ENCODE measurements at regions not wholly inside any gene's neighbourhood (a gene's known extent, or its start where the extent isn't known, plus 50 kb on each side); places are given as distances from the start of the nearest gene placed in this dataset.

GRCh38 chr2:235302263-235302662 lies 191.6 kb upstream of the AGAP1 start:
- Histone ChIP-seq H2AFZ (ENCODE audit: low read length) (no peak overlapping the region), H3K9ac (ENCODE audit: low read length) (no peak overlapping the region), H4K20me1 (ENCODE audit: insufficient read depth, low read length) (no peaks in the 10 kb centered on the region), H3K4me2 (ENCODE audit: low read depth, low read length) (no peak overlapping the region), H3K79me2 (ENCODE audit: low read length) (no peaks in the 10 kb centered on the region), H3K9me3 (replicated peaks; ENCODE audit: insufficient read depth, low read length) (no peaks in the 10 kb centered on the region), H3K27ac (ENCODE audit: low read length) (no peak overlapping the region), H3K36me3 (replicated peaks; ENCODE audit: insufficient read depth, low read length) (no peaks in the 10 kb centered on the region), H3K9me2 (replicated peaks; ENCODE audit: insufficient read depth, low read length) (no peaks in the 10 kb centered on the region), H3K27me3 (replicated peaks; ENCODE audit: insufficient read depth, low read length) (no peaks in the 10 kb centered on the region), H3F3A (ENCODE audit: insufficient read depth, low read length) (no peaks in the 10 kb centered on the region), H3K4me1 (ENCODE audit: low read length) (peaks cover 17% of the 10 kb centered on the region), H3K4me3 (ENCODE audit: low read length) (no peak overlapping the region)
- no peak for DNase-seq
- TF ChIP-seq EZH2 (optimal IDR thresholded peaks at IDR 0.05; ENCODE audit: low read depth, low read length) (no peak), EZH2phosphoT487 (IDR thresholded peaks at IDR 0.05; ENCODE audit: low read length) (no peak)
- TF ChIP-seq, protein P1, sequence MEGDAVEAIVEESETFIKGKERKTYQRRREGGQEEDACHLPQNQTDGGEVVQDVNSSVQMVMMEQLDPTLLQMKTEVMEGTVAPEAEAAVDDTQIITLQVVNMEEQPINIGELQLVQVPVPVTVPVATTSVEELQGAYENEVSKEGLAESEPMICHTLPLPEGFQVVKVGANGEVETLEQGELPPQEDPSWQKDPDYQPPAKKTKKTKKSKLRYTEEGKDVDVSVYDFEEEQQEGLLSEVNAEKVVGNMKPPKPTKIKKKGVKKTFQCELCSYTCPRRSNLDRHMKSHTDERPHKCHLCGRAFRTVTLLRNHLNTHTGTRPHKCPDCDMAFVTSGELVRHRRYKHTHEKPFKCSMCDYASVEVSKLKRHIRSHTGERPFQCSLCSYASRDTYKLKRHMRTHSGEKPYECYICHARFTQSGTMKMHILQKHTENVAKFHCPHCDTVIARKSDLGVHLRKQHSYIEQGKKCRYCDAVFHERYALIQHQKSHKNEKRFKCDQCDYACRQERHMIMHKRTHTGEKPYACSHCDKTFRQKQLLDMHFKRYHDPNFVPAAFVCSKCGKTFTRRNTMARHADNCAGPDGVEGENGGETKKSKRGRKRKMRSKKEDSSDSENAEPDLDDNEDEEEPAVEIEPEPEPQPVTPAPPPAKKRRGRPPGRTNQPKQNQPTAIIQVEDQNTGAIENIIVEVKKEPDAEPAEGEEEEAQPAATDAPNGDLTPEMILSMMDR (IDR thresholded peaks at IDR 0.05; ENCODE audit: low read length) = no peak

DNA sequence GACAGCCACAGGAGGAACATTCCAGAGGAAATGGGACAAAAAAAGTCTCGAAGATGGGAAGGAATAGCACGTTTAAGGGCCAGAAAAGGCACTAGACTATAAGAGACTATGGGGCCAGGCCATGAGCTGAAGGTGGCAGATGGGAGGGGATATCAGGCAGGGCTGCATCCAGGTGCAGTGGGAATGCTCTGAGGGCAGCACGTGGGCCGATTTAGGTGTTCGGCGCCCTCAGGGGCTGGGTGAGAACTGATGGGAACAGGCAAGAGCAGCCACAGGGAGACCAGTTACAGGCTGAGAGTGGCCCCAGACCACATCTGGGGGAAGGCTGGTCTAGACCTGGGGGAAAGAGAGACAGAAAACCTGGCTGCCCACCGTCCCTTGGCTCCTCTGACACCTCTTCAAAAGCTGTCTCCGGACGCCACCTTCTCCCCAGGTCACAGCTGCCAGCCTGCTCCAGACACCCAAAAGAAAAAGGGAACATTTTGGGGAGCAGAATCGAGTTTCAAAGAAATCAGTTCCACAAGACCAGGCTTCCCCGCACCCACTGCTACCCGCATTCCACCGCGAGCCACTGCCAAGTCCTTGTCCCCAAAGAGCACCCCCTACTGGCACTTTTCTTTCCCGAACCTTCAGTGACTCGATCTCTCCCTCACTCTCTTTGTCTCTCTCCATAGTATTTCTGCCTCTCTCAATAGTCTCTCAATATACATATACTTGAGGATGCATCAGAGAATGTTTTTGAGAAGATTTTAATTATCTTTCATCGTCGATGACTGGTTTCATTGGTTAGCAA lies 190.1 kb upstream of the AGAP1 start:
- H3K9me2 ChIP-seq (replicated peaks; ENCODE audit: insufficient read depth, low read length) = no peaks in the 10 kb centered on the region
- no peaks in the 10 kb centered on the region for H4K20me1 ChIP-seq (ENCODE audit: insufficient read depth, low read length)
- no peaks in the 10 kb centered on the region for H3K79me2 ChIP-seq (ENCODE audit: low read length)
- H3K36me3 ChIP-seq (replicated peaks; ENCODE audit: insufficient read depth, low read length) = no peaks in the 10 kb centered on the region
- H3F3A ChIP-seq (ENCODE audit: insufficient read depth, low read length) = no peaks in the 10 kb centered on the region
- no peak overlapping the region for H3K4me2 ChIP-seq (ENCODE audit: low read depth, low read length)
- TF ChIP-seq, protein P1 (IDR thresholded peaks at IDR 0.05; ENCODE audit: low read length) = no peak
- TF ChIP-seq EZH2phosphoT487 (IDR thresholded peaks at IDR 0.05; ENCODE audit: low read length) = no peak
- TF ChIP-seq EZH2 (optimal IDR thresholded peaks at IDR 0.05; ENCODE audit: low read depth, low read length) = no peak
- H3K9ac ChIP-seq (ENCODE audit: low read length) = no peak overlapping the region
- H3K4me1 ChIP-seq (ENCODE audit: low read length) = 0 out of 2 replicates have a peak, but pooled peaks cover 6% of the 10 kb centered on the region
- no peak overlapping the region for H2AFZ ChIP-seq (ENCODE audit: low read length)
- no peaks in the 10 kb centered on the region for H3K9me3 ChIP-seq (replicated peaks; ENCODE audit: insufficient read depth, low read length)
- H3K4me3 ChIP-seq (ENCODE audit: low read length) = no peak overlapping the region
- no peaks in the 10 kb centered on the region for H3K27me3 ChIP-seq (replicated peaks; ENCODE audit: insufficient read depth, low read length)
- no peak for DNase-seq
- no peak overlapping the region for H3K27ac ChIP-seq (ENCODE audit: low read length)

DNA sequence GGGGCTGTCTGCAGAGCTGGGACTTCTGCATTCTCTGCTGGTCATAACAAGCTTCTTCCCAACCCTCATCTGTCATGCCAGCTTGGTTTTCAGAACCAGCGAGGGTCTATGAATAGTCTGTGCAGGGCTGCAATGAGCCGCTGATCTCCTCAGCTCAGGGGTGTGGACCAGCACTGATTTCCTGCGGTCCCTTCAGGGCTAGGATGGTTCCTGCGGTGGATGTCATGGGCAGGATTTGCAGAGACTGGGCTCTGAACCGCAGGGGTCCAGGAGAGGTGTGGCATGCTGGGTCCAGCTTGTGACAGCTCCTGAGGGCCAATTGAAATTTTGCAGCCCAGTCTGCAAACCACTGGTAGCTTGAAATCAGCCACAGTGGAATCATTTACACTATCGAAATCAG lies 188.2 kb upstream of the AGAP1 start:
- TF ChIP-seq, protein P1 (IDR thresholded peaks at IDR 0.05; ENCODE audit: low read length) = no peak
- TF ChIP-seq EZH2phosphoT487 (IDR thresholded peaks at IDR 0.05; ENCODE audit: low read length) (no peak), EZH2 (optimal IDR thresholded peaks at IDR 0.05; ENCODE audit: low read depth, low read length) (no peak)
- H3K9ac ChIP-seq (ENCODE audit: low read length) = no peak overlapping the region
- H3K9me3 ChIP-seq (replicated peaks; ENCODE audit: insufficient read depth, low read length) = no peaks in the 10 kb centered on the region
- no peaks in the 10 kb centered on the region for H3K27me3 ChIP-seq (replicated peaks; ENCODE audit: insufficient read depth, low read length)
- H3K4me2 ChIP-seq (ENCODE audit: low read depth, low read length) = no peak overlapping the region
- DNase-seq = no peak
- no peaks in the 10 kb centered on the region for H3K9me2 ChIP-seq (replicated peaks; ENCODE audit: insufficient read depth, low read length)
- no peaks in the 10 kb centered on the region for H3F3A ChIP-seq (ENCODE audit: insufficient read depth, low read length)
- H3K4me3 ChIP-seq (ENCODE audit: low read length) = no peak overlapping the region
- H2AFZ ChIP-seq (ENCODE audit: low read length) = no peak overlapping the region
- H3K36me3 ChIP-seq (replicated peaks; ENCODE audit: insufficient read depth, low read length) = no peaks in the 10 kb centered on the region
- no peak overlapping the region for H3K27ac ChIP-seq (ENCODE audit: low read length)
- no peaks in the 10 kb centered on the region for H3K79me2 ChIP-seq (ENCODE audit: low read length)
- H3K4me1 ChIP-seq (ENCODE audit: low read length) = 0 out of 2 replicates have a peak, but pooled peaks cover 6% of the 10 kb centered on the region
- H4K20me1 ChIP-seq (ENCODE audit: insufficient read depth, low read length) = no peaks in the 10 kb centered on the region

All from MM.1S (cell line).